ENCODE measurements at regions not wholly inside any gene's neighbourhood (a gene's known extent, or its start where the extent isn't known, plus 50 kb on each side); places are given as distances from the start of the nearest gene placed in this dataset.
"Not testable (repeated sequence)": the region's sequence is repeated elsewhere in the genome, so short reads cannot be mapped to it uniquely, and the experiment has no call there.

GRCh38 chr6:15922510-15923250 lies 206.2 kb upstream of the MYLIP start:
- no peak for DNase-seq

- DNase-seq: no peak
These were observed 207.6 kb upstream of the MYLIP start for GRCh38 chr6:15921243-15921642.

GRCh38 chr6:15916581-15916980 lies 212.3 kb upstream of the MYLIP start:
- DNase-seq: no peak

- DNase-seq: no peak
These were observed 213.2 kb upstream of the MYLIP start for GRCh38 chr6:15915508-15916178.

DNA sequence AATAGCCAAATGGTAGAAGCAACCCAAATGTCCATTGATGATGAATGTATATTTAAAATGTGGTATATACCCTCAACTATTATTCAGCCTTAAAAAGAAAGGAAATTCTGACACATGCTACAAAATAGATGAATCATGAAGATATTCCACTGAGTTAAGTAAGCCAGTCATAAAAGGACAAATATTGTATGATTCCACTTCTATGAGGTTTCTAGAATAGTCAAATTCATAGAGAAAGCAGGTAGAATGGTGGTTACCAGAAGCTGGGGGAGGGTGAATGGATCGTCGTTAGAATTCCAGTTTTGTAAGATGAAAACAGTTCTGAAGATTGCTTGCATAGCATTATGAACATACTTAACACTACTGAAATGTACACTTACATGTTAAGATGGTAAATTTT lies 214.3 kb upstream of the MYLIP start:
- no peak for DNase-seq

DNA sequence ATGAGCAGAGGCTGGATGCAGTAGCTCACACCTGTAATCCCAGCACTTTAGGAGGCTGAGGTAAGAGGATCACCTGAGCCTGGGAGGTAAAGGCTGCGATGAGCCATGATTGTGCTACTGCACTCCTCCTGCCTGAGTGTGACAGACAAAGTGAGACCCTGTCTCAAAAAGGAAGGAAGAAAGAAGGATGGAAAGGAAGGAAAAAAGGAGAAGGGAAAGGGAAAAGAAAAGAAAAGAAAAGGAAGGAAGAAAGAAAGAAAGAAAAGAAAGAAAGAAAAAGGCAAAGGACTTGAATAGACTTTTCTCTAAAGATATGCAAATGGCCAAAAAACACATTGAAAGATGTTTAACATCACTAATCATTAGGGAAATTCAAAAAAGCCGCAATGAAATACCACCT lies 215.3 kb upstream of the MYLIP start:
- DNase-seq: no peak

GRCh38 chr6:15912505-15913400 lies 216.1 kb upstream of the MYLIP start:
- DNase-seq: no peak

- no peak for DNase-seq
These were observed 217.0 kb upstream of the MYLIP start for GRCh38 chr6:15911753-15912504.

DNA sequence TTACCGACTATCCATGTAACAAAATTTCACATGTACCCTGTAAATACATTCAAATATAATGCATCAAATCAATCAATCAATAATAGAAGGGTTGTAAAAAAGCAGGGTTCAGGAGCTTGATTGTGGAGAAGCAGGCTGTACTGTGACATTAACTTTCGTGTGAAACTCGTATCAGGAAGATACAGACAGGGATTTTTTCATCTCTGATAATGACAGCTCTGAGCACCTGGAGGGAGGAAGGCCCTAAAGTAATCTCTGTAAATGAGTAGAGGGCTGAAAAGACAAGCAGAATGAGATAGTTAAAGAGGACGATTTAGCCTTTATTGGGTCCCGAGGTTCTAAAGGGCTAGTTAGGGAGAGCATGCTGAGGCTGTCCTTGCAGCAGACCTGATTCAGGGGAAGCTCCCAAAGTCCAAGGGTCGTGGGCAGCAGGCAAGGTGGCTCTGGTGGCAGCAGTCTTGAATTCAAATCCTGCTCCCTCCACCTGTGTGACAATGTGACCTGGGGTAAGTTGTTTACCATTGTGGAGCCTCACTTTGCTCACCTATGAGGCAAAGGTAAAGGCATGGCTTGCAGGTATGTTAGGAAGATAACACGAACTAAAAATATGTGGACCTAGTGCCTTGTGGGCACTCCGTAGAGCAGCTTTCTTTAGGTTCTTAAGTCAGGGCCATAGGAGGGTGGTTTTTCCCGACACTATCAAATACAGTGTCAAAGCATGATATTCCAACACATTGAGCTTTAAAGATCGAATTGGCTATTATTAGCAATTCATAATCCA lies 219.4 kb upstream of the MYLIP start:
- DNase-seq: no peak

GRCh38 chr6:15908871-15909270 lies 220.0 kb upstream of the MYLIP start:
- no peak for DNase-seq

GRCh38 chr6:15907914-15908518 lies 220.9 kb upstream of the MYLIP start:
- DNase-seq: no peak

GRCh38 chr6:15907220-15907913 lies 221.5 kb upstream of the MYLIP start:
- not testable (repeated sequence) for DNase-seq

DNA sequence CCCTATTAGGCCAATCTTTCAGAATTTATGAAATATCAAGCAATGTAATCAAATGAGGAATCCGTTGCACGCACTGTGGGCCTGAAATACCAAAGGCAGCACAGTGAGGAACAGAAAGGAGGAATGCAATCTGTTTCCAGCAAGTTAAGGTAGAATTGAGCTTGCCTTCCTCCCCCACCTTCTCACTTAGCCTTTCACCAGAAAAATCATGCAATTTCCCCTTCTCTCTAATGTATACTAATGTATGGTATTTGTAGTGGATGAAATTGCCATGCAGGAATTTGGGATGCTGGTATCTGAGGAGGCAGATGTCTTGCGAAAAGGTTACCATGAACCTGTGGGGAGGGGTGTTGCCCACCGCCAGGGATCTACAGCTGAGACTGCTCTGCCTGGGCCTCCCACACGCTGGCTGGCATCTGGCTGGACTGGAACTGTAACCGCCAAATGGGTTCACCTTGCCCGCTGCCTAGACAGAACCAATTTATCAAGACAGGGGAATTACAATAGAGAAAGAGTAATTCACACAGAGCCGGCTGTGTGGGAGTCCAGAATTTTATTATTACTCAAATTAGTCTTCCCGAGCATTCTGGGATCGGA lies 222.4 kb upstream of the MYLIP start:
- DNase-seq: no peak

DNA sequence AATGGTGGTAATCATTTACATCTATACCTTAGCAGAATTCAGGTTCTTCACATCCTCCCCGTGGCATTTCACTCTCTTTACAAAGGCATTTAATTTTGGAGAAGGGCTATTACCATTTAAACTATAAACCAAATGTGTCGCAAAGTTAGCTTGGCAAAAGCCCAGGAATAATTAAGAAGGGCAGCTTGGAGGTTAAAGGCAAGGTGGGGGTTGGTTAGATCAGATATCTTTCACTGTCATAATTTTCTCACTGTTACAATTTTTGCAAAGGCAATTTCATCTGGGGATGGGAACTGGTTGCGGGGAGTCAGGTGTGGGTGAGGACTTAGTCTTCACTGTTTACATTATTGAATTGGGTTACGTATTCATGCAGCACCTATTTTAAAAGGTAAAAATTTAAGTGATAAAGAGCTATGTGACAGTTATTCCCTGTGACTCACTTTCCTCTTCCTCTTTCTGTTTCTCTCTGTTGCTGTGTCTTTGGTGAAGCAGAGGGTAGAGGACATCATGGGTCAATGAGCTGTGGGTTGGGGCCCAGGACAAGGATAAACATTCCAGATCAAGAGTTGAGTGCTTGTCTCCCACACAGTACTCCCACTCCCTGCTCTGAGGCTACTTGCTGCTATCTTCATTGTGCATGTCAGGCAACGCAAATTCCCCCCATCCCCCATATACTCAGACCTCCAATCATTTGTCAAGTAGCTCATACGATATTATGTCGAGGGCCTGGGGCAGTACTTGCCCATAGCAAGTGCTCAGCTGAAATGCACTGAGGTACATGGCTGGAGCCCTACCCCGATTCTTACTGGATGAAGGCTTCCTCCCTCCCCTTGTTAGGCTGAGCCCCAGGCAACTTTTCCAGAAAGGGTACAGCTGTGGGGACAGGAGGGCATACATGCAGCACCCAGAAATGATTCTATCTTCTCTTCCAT lies 223.1 kb upstream of the MYLIP start:
- no peak for DNase-seq

GRCh38 chr6:15904651-15905376 lies 224.1 kb upstream of the MYLIP start:
- no peak for DNase-seq

DNA sequence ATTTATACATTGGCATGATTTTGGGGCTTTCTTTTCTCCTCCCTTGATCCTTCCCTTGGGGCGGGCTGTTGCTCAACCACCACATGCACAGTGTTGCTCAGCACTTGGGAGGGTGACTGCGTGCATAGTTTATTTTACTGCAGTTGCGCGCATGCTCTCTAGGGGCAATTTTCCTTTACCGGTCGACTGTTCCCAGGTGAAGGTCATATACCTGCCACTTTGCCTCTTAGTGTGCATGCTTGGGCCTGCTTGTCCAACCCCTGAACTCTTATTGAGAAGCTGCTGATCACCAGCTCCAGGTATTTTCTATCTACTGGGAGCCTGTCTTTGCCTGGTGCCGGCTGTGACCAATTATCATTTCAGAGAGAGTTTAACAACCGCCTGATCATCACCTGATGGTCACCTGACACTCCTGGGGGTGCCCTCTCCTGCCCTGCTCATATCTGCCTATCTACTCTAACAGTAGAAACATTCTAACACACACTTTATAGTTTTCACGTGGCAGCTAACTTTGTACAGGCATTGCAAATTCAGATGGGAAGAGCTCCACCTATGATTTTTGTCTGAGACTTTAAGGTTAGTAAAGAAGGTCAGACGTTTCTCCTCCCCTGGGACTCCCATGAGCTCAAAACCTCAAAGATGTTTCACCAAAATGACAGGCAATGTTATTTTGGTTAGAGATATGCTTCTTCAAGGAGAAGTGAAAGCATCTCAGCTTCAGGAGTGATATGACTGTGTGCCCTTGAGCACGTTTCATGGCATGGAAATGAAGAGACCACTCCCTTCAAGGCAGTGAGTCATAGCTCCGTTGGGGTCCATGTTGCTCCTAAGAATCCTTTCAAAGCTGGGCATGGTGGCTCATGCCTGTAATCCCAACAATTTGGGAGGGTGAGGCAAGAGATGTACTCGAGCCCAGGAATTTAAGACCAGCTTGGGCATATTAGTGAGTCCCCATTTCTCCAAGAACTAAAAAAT lies 227.5 kb upstream of the MYLIP start:
- DNase-seq: peak; percentile 32

GRCh38 chr6:15898693-15899092 lies 230.2 kb upstream of the MYLIP start:
- DNase-seq: no peak
